ENCODE measurements at regions not wholly inside any gene's neighbourhood (a gene's known extent, or its start where the extent isn't known, plus 50 kb on each side); places are given as distances from the start of the nearest gene placed in this dataset.

DNA sequence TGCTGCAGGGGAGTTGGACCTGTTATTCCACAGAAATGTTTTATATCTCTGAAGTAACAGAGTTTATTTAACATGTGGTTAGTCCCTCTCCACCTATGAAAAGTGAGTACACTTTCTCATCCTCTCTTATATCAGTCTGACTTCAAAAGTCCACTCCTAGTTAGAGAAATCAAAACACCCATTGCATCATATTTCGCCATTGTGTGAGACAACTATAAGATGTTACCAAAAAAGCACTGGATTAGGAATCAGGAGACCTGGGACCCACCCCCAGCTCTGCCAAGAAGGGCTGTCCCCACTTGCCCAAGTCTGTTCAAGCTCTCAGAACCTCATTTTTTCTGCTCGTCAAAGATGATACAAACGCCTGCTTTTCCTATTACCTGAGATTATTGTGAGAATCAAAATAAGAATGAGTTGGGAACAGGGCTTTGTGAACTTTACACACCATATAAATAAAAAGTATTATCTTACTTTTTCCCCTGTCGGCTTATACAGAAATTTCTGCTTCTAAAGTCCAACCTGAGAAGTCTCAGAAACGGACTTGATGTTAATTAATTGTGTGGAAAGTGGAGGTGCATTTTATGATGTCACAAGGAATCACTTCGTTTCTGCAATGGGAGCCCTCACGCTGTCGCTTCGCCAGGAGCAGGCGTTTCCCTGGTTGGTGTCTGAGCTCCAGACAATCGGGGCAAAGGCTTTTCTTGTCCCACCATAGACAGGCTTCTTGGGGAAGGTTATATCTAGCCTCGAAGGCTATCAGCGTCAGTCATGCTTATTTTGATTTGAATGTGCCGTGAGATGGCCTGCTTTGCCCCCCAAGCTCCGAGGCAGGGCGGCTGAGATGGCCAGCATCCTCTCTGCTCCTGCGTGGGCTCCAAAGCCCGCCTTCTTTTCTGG is 89.6 kb upstream of the ZNF516 start:
- Histone ChIP-seq H3K9me2 (replicated peaks; ENCODE audit: low read length) (no peaks in the 10 kb centered on the region), H3K9ac (ENCODE audit: low read length) (no peak overlapping the region), H3K27me3 (ENCODE audit: low read length) (peaks cover 77% of the 10 kb centered on the region), H3K36me3 (ENCODE audit: low read depth, low read length) (no peaks in the 10 kb centered on the region), H3K4me1 (ENCODE audit: insufficient read depth, low read length) (no peaks in the 10 kb centered on the region), H2AFZ (ENCODE audit: low read length) (no peak overlapping the region), H3K27ac (ENCODE audit: low read length) (no peak overlapping the region), H3K9me3 (ENCODE audit: low read length) (no peaks in the 10 kb centered on the region), H3K4me2 (ENCODE audit: low read length) (no peak overlapping the region), H3F3A (ENCODE audit: low read length, unreplicated experiment) (no peaks in the 10 kb centered on the region), H4K20me1 (ENCODE audit: low read length) (no peaks in the 10 kb centered on the region), H3K79me2 (ENCODE audit: low read length) (no peaks in the 10 kb centered on the region), H3K4me3 (ENCODE audit: low read length) (no peak overlapping the region)
- ChIA-PET POLR2A (ENCODE audit: unreplicated experiment) (no interaction called here), CTCF (no interaction called here)
- DNase-seq (no peak), ATAC-seq (no peak)
- no peak for TF ChIP-seq CTCF (conservative IDR thresholded peaks at IDR 0.05; ENCODE audit: low read depth, low read length)
- no peak for TF ChIP-seq EZH2 (IDR thresholded peaks at IDR 0.05; ENCODE audit: low read length, unreplicated experiment)
- no TSS peak for BruUV-seq (replicated peaks)
- intact Hi-C loops (cut with micrococcal nuclease) = no loop called here

DNA sequence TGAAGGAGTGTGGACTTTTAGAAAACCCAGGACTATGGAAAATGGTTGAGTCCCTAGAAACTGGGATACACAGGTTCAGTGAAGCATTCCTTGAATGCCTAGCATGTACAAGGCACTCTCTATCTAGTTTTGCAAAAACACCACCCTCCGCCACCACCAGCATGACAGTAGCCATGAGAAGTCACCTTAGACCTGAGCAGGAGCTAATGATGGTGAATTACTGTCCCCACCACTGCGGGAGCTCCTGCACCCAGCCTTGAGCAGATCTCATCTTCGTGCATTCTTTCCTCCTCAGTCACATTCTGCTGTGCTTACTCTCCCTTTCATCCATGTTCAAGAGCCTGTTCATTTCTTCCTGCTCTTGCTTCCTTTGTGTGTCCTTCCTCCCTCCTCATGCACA is 86.2 kb upstream of the ZNF516 start:
- no peaks in the 10 kb centered on the region for H3K4me1 ChIP-seq (ENCODE audit: insufficient read depth, low read length)
- ChIA-PET POLR2A (ENCODE audit: unreplicated experiment) (no interaction called here), CTCF (interaction anchor here (0.6 kb wide), 1 partner anchor 8 kb away, joined by 3 read pairs; no protein-coding TSS in a partner anchor)
- ATAC-seq (no peak), DNase-seq (no peak)
- H3K9me2 ChIP-seq (replicated peaks; ENCODE audit: low read length) = no peaks in the 10 kb centered on the region
- H3K4me2 ChIP-seq (ENCODE audit: low read length) = no peak overlapping the region
- intact Hi-C loops (cut with micrococcal nuclease) = no loop called here
- no TSS peak for BruUV-seq (replicated peaks)
- peaks cover 71% of the 10 kb centered on the region for H3K27me3 ChIP-seq (ENCODE audit: low read length)
- H3K4me3 ChIP-seq (ENCODE audit: low read length) = no peak overlapping the region
- H3K36me3 ChIP-seq (ENCODE audit: low read depth, low read length) = no peaks in the 10 kb centered on the region
- H2AFZ ChIP-seq (ENCODE audit: low read length) = no peak overlapping the region
- no peaks in the 10 kb centered on the region for H3K79me2 ChIP-seq (ENCODE audit: low read length)
- no peak overlapping the region for H3K9ac ChIP-seq (ENCODE audit: low read length)
- H3F3A ChIP-seq (ENCODE audit: low read length, unreplicated experiment) = no peaks in the 10 kb centered on the region
- H4K20me1 ChIP-seq (ENCODE audit: low read length) = no peaks in the 10 kb centered on the region
- H3K27ac ChIP-seq (ENCODE audit: low read length) = no peak overlapping the region
- TF ChIP-seq CTCF (conservative IDR thresholded peaks at IDR 0.05; ENCODE audit: low read depth, low read length) (no peak), EZH2 (IDR thresholded peaks at IDR 0.05; ENCODE audit: low read length, unreplicated experiment) (no peak), EZH2phosphoT487 (IDR thresholded peaks at IDR 0.05; ENCODE audit: borderline replicate concordance, low read length) (no peak)
- no peaks in the 10 kb centered on the region for H3K9me3 ChIP-seq (ENCODE audit: low read length)

- POLR2A ChIA-PET (ENCODE audit: unreplicated experiment) = no interaction called here
- H3K79me2 ChIP-seq (ENCODE audit: low read length) = no peaks in the 10 kb centered on the region
- H4K20me1 ChIP-seq (ENCODE audit: low read length) = no peaks in the 10 kb centered on the region
- no peak overlapping the region for H3K4me2 ChIP-seq (ENCODE audit: low read length)
- no peaks in the 10 kb centered on the region for H3K9me2 ChIP-seq (replicated peaks; ENCODE audit: low read length)
- no peaks in the 10 kb centered on the region for H3K36me3 ChIP-seq (ENCODE audit: low read depth, low read length)
- H3K27me3 ChIP-seq (ENCODE audit: low read length) = peaks cover 72% of the 10 kb centered on the region
- no peak overlapping the region for H3K9ac ChIP-seq (ENCODE audit: low read length)
- H3K27ac ChIP-seq (ENCODE audit: low read length) = no peak overlapping the region
- ATAC-seq (no peak), DNase-seq (peak; percentile 7)
- H3K9me3 ChIP-seq (ENCODE audit: low read length) = no peaks in the 10 kb centered on the region
- no peaks in the 10 kb centered on the region for H3F3A ChIP-seq (ENCODE audit: low read length, unreplicated experiment)
- no peaks in the 10 kb centered on the region for H3K4me1 ChIP-seq (ENCODE audit: insufficient read depth, low read length)
- TF ChIP-seq EZH2phosphoT487 (IDR thresholded peaks at IDR 0.05; ENCODE audit: borderline replicate concordance, low read length) (no peak), EZH2 (IDR thresholded peaks at IDR 0.05; ENCODE audit: low read length, unreplicated experiment) (no peak), CTCF (conservative IDR thresholded peaks at IDR 0.05; ENCODE audit: low read depth, low read length) (no peak)
- intact Hi-C loops (cut with micrococcal nuclease) = no loop called here
- CTCF ChIA-PET = no interaction called here
- H2AFZ ChIP-seq (ENCODE audit: low read length) = no peak overlapping the region
- H3K4me3 ChIP-seq (ENCODE audit: low read length) = no peak overlapping the region
- BruUV-seq (replicated peaks) = no TSS peak
These were observed 85.4 kb upstream of the ZNF516 start for GRCh38 chr18:76580288-76580962.
